Smooth muscle cell (in vitro differentiated cells): ENCODE measurements at regions not wholly inside any gene's neighbourhood (a gene's known extent, or its start where the extent isn't known, plus 50 kb on each side); places are given as distances from the start of the nearest gene placed in this dataset.

ENCODE experiments used
- DNase-seq: peaks from one replicate; lab custom pipeline; 2025; ENCODE audit not compliant: unreplicated experiment; lab: John Stamatoyannopoulos, UW
- H2AFZ ChIP-seq: fragments of 200-600 bp; sonication (generic); 2 replicates; pipeline ENCODE4 v1.6.0; 2016; ENCODE audit warnings: antibody characterized with exemption, low read depth, mild to moderate bottlenecking
- H3F3A ChIP-seq: fragments of 200-600 bp; sonication (generic); 2 replicates; pipeline ENCODE4 v1.6.0; 2017; ENCODE audit warnings: antibody characterized with exemption, low read depth
- H3K27ac ChIP-seq: fragments of 200-600 bp; sonication (generic); 2 replicates; pipeline ENCODE4 v1.5.1; 2016; ENCODE audit warnings: low read depth, mild to moderate bottlenecking
- H3K27me3 ChIP-seq: fragments of 200-600 bp; sonication (generic); 2 replicates; pipeline ENCODE4 v1.6.1; 2016; ENCODE audit warnings: low read depth, mild to moderate bottlenecking
- H3K36me3 ChIP-seq: fragments of 200-600 bp; sonication (generic); 2 replicates; pipeline ENCODE4 v1.5.1; 2016; ENCODE audit warnings: low read depth
- H3K4me1 ChIP-seq: fragments of 200-600 bp; sonication (generic); 2 replicates; pipeline ENCODE4 v1.5.1; 2016; ENCODE audit warnings: low read depth
- H3K4me2 ChIP-seq: fragments of 200-600 bp; sonication (generic); 2 replicates; pipeline ENCODE4 v1.6.0; 2016; ENCODE audit warnings: mild to moderate bottlenecking
- H3K4me3 ChIP-seq: fragments of 200-600 bp; sonication (generic); 2 replicates; pipeline ENCODE4 v1.5.1; 2016; ENCODE audit warnings: mild to moderate bottlenecking
- H3K79me2 ChIP-seq: fragments of 200-600 bp; sonication (generic); 2 replicates; pipeline ENCODE4 v1.6.0; 2016; ENCODE audit warnings: low read depth, mild to moderate bottlenecking
- H3K9ac ChIP-seq: fragments of 200-600 bp; sonication (generic); 2 replicates; pipeline ENCODE4 v1.6.0; 2016; ENCODE audit warnings: low read depth
- H3K9me3 ChIP-seq: fragments of 200-600 bp; sonication (generic); replicated peaks from 2 replicates; pipeline ENCODE4 v1.5.1; 2016; ENCODE audit warnings: low read depth
- H4K20me1 ChIP-seq: fragments of 200-600 bp; sonication (generic); 2 replicates; pipeline ENCODE4 v1.6.0; 2016; ENCODE audit warnings: low read depth
- WGBS: methylation state at CpG from one replicate; pipeline ENCODE4 v1.1.7; 2016; ENCODE audit warnings: low lambda C conversion rate; 5-methylcytosine and 5-hydroxymethylcytosine counted together
- TF ChIP-seq, protein P1 (sequence below): fragments of 200-600 bp; sonication (generic); IDR thresholded peaks from 2 replicates; pipeline ENCODE4 v1.5.1; 2017; ENCODE audit warnings: borderline replicate concordance, mild to moderate bottlenecking, antibody characterized with exemption; ENCODE audit not compliant: insufficient read depth, poor library complexity, severe bottlenecking

DNA sequence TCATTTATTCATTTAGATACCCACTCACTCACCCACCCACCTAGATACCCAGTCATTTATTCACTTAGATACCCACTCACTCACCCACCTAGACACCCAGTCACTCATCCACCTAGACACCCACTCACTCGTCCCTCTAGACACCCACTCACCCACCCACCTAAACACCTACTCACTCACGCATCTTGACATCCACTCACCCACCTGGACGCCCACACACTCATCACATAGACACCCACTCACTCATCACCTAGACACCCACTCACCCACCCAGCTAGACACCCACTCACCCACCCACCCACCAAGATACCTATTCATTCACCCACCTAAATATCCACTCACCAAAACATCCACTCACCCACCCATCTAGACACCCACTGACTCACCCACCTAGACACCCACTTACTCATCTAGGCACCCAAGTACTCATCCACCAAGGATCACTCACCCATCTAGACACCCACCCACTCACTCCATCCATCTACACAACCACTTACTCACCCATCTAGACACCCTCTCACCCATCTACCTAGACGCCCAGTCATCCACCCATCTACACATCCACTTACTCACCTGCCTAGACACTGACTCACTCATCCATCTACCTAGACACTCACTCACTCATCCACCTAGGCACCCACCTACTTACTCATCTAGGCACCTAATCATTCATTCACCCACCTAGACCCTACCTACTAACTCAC is 723.7 kb upstream of the RAB6C start:
- no peaks in the 10 kb centered on the region for H3K4me1 ChIP-seq
- no peak overlapping the region for H3K27ac ChIP-seq
- no peak overlapping the region for H2AFZ ChIP-seq
- no peaks in the 10 kb centered on the region for H4K20me1 ChIP-seq
- H3K4me3 ChIP-seq: no peak overlapping the region
- 89% methylated on average over 4 of the region's 4 CpGs for WGBS
- peaks cover 4% of the 10 kb centered on the region for H3K9me3 ChIP-seq
- no peak overlapping the region for H3K4me2 ChIP-seq
- H3K9ac ChIP-seq: no peak overlapping the region
- H3K79me2 ChIP-seq: no peaks in the 10 kb centered on the region
- no peak for DNase-seq
- peaks cover 7% of the 10 kb centered on the region for H3K27me3 ChIP-seq
- TF ChIP-seq, protein P1, sequence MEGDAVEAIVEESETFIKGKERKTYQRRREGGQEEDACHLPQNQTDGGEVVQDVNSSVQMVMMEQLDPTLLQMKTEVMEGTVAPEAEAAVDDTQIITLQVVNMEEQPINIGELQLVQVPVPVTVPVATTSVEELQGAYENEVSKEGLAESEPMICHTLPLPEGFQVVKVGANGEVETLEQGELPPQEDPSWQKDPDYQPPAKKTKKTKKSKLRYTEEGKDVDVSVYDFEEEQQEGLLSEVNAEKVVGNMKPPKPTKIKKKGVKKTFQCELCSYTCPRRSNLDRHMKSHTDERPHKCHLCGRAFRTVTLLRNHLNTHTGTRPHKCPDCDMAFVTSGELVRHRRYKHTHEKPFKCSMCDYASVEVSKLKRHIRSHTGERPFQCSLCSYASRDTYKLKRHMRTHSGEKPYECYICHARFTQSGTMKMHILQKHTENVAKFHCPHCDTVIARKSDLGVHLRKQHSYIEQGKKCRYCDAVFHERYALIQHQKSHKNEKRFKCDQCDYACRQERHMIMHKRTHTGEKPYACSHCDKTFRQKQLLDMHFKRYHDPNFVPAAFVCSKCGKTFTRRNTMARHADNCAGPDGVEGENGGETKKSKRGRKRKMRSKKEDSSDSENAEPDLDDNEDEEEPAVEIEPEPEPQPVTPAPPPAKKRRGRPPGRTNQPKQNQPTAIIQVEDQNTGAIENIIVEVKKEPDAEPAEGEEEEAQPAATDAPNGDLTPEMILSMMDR: no peak
- no peaks in the 10 kb centered on the region for H3F3A ChIP-seq
- H3K36me3 ChIP-seq: no peaks in the 10 kb centered on the region

DNA sequence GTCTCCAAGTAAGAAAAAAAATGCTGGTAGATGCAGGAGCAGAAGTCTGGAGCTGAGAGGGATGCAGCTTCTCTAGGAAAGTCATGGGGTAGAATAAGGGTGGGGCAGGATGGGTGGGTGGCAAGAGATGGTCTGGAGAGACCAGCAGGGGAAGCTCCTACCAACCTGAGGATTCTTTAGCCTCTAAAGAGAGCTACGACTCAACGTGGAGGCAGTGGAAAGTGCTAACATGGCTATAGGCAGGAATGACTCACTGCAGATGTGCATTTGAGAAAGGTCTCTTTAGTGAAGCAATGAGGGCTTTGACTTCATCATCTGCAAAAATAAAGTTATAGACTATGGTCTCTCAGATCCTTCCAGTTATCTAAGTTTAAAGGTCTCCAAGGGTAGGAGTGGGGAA is 722.8 kb upstream of the RAB6C start:
- Histone ChIP-seq H3F3A (no peaks in the 10 kb centered on the region), H3K4me1 (no peaks in the 10 kb centered on the region), H3K9me3 (peaks cover 4% of the 10 kb centered on the region), H3K4me2 (no peak overlapping the region), H3K27ac (no peak overlapping the region), H4K20me1 (no peaks in the 10 kb centered on the region), H2AFZ (no peak overlapping the region), H3K27me3 (peaks cover under 1% of the 10 kb centered on the region), H3K4me3 (no peak overlapping the region), H3K79me2 (no peaks in the 10 kb centered on the region), H3K36me3 (no peaks in the 10 kb centered on the region), H3K9ac (no peak overlapping the region)
- WGBS: 69% methylated on average over 2 of the region's 2 CpGs
- TF ChIP-seq, protein P1: no peak
- DNase-seq: no peak

DNA sequence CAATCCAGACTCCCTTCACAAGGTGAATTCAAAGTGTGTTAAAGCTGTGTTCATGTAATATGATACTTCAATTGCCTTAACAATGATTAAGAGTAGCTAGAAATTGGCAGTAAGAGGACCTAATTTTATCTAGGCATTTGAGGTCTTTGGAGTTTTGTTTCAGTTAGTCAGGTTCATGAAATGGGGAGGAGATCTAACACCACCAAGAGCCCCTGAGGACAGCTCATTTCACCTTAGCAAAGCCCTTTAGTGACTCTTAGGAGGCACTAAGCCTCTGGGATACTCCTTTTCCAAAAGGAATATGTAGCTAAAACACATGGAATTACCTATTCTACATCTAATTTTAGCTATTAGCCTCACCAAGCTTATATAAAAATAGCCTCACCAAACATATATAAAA is 716.5 kb upstream of the RAB6C start:
- no peak overlapping the region for H3K27ac ChIP-seq
- no peaks in the 10 kb centered on the region for H3K4me1 ChIP-seq
- H3K79me2 ChIP-seq: no peaks in the 10 kb centered on the region
- no peak for DNase-seq
- TF ChIP-seq, protein P1: no peak
- no peak overlapping the region for H2AFZ ChIP-seq
- no peaks in the 10 kb centered on the region for H3K27me3 ChIP-seq
- H3K4me2 ChIP-seq: no peak overlapping the region
- no peak overlapping the region for H3K9ac ChIP-seq
- H3K9me3 ChIP-seq: peaks cover 14% of the 10 kb centered on the region
- H3K4me3 ChIP-seq: no peak overlapping the region
- H3F3A ChIP-seq: no peaks in the 10 kb centered on the region
- H3K36me3 ChIP-seq: no peaks in the 10 kb centered on the region
- no peaks in the 10 kb centered on the region for H4K20me1 ChIP-seq

DNA sequence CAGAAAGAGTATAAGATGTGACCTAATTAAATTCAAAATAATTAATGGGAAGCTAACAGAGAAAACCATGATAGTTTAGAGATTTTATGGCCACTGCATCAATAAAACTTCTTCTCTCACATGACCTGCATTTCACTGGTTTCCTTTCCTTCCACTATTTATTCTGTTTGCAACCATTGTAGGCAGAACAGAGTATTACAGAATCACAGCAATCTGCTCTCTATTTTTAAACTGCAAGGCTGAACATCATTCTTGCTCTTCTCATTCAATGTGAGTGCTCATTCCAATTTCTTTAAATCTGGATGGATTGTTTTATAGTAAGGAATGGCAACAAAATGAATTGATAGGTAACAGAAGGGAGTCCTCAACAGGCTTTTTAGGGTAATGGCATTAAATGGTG is 715.5 kb upstream of the RAB6C start:
- TF ChIP-seq, protein P1: no peak
- no peak for DNase-seq
- Histone ChIP-seq H3K36me3 (no peaks in the 10 kb centered on the region), H3K4me3 (no peak overlapping the region), H3F3A (no peaks in the 10 kb centered on the region), H3K4me2 (no peak overlapping the region), H3K9me3 (peaks cover 13% of the 10 kb centered on the region), H4K20me1 (no peaks in the 10 kb centered on the region), H2AFZ (no peak overlapping the region), H3K4me1 (no peaks in the 10 kb centered on the region), H3K79me2 (no peaks in the 10 kb centered on the region), H3K27me3 (no peaks in the 10 kb centered on the region), H3K27ac (no peak overlapping the region), H3K9ac (no peak overlapping the region)
